Testis (tissue), 2 donors: ENCODE measurements at regions not wholly inside any gene's neighbourhood (a gene's known extent, or its start where the extent isn't known, plus 50 kb on each side); places are given as distances from the start of the nearest gene placed in this dataset.

ENCODE experiments used
- CTCF ChIP-seq, 3 experiments: fragments of 450-650 bp in 2 of 3; fragments of 200-600 bp in 1 of 3; sonication (generic) in 1 of 3; IDR thresholded peaks; one replicate each; pipeline ENCODE4 v1.5.1; 2016 to 2019; ENCODE audit warnings: antibody characterized with exemption in 3 of 3, mild to moderate bottlenecking in 2 of 3, moderate library complexity in 1 of 3
- POLR2A ChIP-seq: fragments of 450-650 bp; IDR thresholded peaks from one replicate; pipeline ENCODE4 v1.6.1; 2017; ENCODE audit warnings: antibody characterized with exemption, mild to moderate bottlenecking, moderate library complexity

DNA sequence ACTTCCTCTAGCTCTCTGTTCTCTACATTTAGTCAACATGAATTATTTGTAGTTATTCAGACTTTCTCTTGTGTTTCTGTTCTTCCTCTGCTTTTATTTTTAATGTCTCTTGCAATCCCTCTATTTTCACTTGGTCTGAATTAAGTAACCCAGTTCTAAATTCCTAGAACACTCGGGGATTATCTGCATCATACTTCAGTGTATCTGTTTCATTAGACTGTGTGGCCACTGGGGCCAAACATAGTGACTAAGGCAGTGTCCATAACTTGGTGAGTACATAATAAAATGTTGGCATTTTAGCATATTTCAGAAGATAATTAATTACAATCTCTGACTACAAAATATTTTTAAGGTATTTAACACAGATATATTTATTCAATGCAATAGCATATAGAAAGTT, 1087.2 kb upstream of the B3GALT2 start:
- no peak for TF ChIP-seq POLR2A
- TF ChIP-seq CTCF (IDR thresholded peaks at IDR 0.05): no peak
